ENCODE measurements at regions not wholly inside any gene's neighbourhood (a gene's known extent, or its start where the extent isn't known, plus 50 kb on each side); places are given as distances from the start of the nearest gene placed in this dataset.

DNA sequence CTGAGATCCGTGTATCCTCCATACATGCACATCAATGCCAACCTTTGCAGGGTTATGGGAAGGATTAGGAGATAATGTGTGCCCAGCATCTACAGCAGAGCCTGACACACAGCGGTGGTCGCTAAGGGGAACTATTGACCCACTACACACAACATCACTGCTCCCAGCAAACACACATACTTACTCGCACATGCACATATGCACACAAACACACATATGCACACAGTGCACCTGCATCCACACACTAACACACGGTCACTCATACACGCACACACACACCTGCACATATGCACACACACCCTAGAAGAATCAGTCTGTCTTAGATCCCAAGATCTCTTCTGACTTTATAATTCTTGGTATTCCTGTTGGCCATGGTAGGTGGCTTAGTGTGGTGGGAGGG, 118.3 kb downstream of the GYPC start:
- DNase-seq (ENCODE audit: low read depth in 2 of 2), result no peak

DNA sequence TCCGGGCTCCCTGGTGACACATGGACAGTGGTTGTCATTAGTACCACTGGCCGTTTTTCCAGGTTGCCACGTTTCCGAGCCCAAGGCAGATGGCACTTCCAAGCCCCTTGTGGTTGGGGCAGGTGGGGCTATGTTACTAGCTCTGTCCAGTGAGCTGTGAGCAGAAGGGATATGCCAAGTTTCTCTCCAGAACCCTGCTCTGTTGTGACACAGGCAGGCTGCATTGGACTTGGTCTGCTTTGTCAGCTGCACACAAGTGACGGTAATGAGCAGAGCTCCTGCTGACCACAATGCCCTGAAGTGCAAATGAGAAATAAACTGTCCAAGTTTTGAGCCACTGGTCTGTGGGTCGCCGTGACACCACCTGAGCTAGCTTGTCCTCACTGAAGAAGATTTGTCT, 118.8 kb downstream of the GYPC start:
- DNase-seq (ENCODE audit: low read depth in 2 of 2), result no peak

- DNase-seq (ENCODE audit: low read depth in 2 of 2), result no peak
Observed at GRCh38 chr2:126775300-126775985, 119.5 kb downstream of the GYPC start.

DNA sequence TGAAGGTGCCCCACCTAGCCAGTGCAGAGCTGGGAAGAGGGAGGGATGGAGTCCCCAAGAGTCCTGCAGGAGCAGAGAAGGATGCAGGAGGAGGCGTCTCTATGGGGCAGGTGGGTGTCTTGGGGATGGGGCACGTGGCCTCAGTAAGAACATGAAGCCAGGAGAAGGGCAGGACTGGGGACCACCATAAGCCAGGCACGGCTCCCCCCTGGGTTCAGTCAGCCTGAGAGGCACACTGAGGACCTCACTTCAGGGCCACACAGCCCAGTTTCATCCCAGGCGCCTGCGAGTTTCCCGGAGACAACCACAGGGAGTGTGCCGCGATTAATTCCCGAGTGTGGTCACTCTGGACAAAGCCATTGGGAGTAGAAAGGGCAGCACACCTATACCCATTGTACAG, 120.3 kb downstream of the GYPC start:
- no peak for DNase-seq (ENCODE audit: low read depth in 2 of 2)

GRCh38 chr2:126776692-126777619, 121.0 kb downstream of the GYPC start:
- DNase-seq (ENCODE audit: low read depth in 2 of 2), result peak; percentile 59 to 75

GRCh38 chr2:126777620-126777978, 121.1 kb upstream of the TEX51 start:
- DNase-seq (ENCODE audit: low read depth in 2 of 2), result no peak

DNA sequence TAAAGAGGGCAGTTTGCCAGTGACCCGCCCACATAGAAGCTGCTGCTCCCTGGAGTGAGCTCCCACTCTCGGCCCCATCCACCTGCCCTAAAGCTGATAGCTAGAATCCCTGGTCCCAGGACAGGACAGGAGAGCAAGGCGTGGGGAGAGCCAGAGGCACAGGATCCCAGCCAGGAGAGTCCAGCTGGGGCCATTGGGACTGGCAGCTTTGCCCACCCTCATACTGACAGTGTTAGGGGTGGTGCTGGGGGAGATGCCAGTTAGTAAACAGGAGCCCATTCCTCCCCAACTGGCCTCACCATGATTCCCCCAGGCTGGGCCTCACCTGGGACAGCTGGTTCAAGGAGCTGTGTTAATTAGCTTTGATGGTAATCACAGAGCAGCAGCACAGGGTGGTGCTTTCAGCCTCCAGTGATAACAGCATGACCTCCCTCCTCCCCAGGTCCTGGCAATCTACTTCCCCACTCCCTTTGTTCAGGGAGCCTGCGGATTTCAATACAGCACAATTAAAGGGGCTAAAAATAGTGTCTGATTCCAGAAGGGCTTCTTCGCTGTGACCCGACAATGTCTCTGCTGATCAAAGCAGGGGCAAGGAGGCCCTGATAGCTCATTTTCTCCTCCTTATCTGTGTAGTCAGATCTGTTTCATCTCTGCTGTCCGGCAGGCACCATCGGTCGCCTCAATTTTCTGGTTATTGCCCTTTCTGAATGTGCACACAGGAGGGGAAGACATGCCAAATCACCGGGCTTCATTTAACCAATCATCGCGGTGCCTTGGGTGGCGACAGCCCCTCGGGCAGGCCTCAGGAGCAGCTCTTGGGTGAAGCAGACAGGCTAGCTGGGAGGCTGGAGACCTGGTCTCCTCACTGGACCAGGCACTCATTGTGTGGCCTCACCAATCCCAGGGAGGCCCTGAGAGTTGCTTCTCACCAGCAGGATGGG, 119.9 kb upstream of the TEX51 start:
- DNase-seq (ENCODE audit: low read depth in 2 of 2), result no peak

GRCh38 chr2:126781206-126781605, 117.5 kb upstream of the TEX51 start:
- DNase-seq (ENCODE audit: low read depth in 2 of 2), result no peak

GRCh38 chr2:126781806-126782205, 116.9 kb upstream of the TEX51 start:
- no peak for DNase-seq (ENCODE audit: low read depth in 2 of 2)

DNA sequence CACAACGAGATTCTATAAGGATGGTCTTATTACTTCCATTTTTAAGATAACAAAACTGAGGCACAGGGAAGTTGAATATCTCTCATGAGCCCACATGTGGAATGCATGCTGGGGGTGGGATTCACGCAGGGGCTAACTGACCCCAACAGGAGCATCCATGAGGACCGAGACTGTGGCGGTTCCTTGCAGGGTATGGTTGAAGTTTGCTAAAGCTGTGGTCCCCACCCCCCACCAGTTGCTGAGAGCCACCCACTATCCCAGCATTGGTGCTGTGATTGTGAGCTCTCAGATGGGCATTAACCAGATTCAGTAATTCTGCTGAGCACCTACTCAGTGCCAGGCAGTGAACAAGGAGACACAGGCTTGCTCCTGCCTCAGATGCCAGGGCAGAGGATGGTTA, 116.0 kb upstream of the TEX51 start:
- no peak for DNase-seq (ENCODE audit: low read depth in 2 of 2)

DNA sequence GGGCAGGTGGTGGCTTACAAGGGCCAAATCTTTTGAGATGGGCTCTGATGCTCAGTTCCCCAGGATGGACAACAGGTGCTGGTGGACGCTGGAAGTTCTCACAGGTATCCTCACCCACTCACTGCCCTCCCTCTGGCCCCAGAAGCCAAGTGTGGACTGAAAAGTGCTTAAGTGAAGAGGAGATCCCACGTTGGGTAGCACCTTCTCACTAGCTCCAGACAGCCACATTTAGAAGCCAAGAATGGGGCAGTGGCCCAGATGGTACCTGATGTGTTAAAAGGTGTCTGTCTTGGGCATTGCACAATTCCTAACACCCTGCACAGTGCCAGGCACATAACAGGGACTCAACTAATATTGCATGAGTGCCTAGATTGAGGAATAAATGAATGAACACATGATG, 115.3 kb upstream of the TEX51 start:
- DNase-seq (ENCODE audit: low read depth in 2 of 2), result no peak

- no peak for DNase-seq (ENCODE audit: low read depth in 2 of 2)
Observed at GRCh38 chr2:126784045-126784444, 114.6 kb upstream of the TEX51 start.

DNA sequence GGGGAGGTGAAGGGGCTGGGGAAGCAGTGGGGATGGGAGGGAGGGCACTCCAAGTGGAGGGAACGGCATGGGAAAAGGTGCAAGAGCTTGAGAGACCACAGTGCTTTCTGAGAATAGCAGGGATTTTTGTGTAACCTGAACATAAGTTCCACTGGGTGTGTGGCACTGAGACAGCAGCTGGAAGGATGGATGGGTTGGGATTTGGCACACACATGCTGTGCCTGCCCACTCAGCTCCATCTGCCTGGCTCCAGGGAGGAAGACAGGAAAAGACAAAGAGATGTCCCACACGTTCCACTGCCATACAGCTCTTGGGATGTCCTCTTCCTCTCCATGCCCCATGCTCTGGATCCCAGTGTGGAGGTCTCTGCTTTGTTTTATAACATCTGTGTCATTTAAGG, 114.1 kb upstream of the TEX51 start:
- DNase-seq (ENCODE audit: low read depth in 2 of 2), result no peak

DNA sequence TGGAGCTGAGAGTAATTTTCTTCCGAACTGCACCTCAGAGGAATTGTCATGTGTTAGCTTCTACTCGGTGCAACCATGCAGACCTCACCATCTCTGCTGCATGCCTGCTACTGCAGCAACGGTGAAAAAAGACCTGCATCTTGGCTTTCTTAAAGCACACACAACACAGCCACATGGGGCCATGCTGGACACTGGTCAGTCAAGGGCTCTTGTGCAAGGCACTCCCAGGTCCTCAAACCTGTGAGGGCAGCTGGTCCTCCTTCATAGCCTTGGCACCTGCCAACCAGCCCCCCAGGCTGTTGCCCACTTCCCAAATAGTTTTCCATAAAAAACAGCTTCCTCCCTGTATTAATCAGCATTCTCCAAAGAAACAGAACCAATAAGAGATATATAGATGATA, 113.5 kb upstream of the TEX51 start:
- DNase-seq (ENCODE audit: low read depth in 2 of 2), result no peak

DNA sequence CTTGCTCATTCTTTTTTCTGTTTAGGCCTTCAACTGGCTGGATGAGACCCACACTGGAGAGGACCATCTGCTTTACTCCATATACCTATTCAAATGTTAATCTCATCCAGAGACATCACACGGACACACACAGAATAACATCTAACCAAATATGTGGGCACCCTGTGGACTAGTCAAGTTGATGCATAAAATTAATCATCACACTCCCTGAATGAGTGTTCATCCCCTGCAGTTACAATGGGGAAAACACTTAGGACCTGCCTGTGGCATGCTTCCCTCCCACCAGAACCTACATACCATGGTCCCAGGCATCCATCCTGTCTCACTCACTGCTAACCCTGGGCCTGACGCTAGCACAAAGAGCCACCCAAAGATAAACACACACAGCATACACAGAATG, 112.8 kb upstream of the TEX51 start:
- no peak for DNase-seq (ENCODE audit: low read depth in 2 of 2)

DNA sequence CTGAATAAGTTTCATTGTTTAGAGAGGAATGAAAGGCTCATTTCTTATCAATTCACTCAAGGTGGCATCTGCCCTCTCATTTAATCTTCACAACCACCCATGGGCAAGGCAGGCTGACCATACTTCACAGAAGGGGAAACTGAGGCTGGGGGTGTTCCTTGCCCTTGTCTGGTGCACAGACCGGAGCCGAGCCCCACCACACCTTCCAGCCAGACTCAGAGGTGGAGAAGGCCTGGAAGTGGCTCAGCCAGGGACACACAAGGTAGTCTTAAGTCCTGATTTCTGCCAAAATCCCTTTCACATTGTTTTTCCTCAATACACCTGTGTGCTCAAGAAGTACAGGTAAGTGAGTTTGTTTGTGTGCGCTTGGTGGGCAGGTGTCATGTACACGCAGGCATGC, 111.9 kb upstream of the TEX51 start:
- DNase-seq (ENCODE audit: low read depth in 2 of 2), result no peak

DNA sequence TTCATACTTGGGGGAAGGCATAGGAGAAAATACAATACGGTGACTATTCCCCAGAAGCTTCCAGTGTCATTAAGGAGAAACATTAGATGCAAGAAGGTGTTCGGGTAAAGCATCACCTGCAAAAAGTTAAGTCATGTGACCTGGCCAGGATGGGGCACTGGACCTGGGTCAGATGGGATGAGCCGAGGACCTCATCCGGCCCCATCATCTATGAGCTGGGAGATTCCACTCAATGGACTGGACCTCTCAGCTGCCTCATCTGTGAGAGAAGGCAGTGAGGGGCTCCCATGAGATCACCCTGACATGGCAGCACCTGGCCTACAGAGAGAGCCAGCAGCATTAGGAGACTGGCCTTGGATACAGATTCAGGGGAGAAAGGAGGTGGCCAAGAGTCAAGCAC, 111.4 kb upstream of the TEX51 start:
- no peak for DNase-seq (ENCODE audit: low read depth in 2 of 2)

DNA sequence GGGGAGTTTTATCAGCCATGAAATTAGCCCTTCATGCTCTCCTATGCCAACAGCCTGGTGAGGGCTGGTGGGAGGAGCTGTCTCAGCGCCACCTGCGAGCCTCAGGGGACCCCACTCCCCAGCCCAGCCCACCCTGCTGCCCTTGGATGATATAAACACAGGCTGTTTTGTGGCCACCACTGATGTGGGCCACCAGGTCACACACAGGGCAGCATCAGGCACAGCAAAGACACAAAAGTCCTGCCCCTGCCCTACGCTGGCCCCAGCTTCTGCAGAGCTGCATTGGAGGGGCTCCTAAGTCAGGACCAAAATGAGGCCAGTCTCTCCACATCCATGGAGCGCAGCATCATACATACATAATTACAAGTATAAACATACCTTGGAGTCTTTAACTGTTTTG, 110.6 kb upstream of the TEX51 start:
- no peak for DNase-seq (ENCODE audit: low read depth in 2 of 2)

DNA sequence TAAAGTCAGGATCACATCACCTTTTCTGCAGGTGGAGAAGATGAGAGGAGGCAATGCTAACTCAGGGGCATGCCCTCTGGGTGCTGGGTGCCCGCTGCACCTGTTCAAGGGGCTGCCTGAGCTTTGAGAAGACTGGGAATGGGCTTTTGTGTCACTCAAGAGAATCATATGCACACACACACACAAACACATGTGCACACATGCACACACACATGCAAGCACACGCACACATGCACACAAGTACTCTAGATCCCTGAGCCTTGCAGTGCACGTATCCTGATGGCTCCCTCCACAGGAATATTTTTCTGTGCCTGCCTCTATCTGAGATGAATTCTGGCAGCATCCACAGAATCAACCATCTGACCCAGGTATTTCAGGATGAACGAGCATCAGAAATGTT, 110.0 kb upstream of the TEX51 start:
- no peak for DNase-seq (ENCODE audit: low read depth in 2 of 2)

DNA sequence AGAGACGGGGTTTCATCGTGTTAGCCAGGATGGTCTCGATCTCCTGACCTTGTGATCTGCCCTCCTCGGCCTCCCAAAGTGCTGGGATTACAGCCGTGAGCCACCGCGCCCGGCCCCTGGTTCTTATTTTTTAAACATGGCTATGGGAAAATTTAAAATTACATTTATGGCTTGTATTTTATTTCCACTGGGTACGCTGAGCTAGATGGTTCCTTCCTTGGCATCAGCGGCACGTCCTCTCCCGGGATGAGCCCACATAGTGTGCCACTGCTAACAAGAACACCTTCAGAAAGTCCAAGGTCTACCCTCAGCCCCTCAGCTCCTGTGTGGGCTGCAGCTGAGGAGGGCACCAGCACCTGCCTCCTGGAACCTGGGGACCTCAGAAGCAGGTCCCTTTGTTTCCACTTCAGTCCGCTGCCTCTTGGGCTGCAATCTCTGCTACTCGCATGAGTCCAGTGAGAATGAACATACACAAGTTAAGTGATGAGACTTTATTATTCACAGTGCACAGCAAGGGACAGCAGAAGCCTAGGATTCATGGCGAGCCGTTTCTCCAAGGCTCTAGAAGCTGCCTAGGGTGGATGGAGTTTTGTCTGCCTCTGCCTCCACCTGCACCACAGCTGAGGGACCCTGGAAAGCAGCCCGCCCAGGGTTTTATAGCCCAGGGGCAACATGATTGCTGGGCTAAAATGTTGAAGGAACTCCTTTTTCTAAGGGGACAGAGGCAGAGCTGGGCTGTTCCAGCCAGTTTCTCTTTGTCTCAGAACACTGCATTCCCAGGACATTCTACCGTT, 107.5 kb upstream of the TEX51 start:
- no peak for DNase-seq (ENCODE audit: low read depth in 2 of 2)

DNA sequence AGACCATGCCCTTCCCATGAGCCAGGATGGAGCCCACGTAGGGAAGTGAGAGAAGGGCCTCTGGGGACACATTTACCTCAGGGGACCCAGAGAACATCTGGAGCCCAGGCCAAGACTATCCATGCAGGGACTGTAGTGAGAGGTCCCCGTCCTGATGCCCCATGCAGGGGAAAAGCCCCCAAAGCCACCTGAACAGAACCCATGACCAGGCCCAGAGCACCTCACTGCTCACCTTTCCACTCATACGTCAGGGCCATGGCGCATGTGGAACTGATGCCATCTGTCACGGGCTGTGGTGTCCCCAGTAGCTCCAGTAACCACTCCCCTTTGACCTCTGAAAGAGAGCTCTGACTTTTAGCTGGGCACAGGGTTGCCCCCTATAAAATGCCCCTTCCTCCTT, 106.5 kb upstream of the TEX51 start:
- no peak for DNase-seq (ENCODE audit: low read depth in 2 of 2)
